Activated T-cell treated with anti-CD3 and anti-CD28 coated beads for 1 hour (primary cell): ENCODE measurements at regions not wholly inside any gene's neighbourhood (a gene's known extent, or its start where the extent isn't known, plus 50 kb on each side); places are given as distances from the start of the nearest gene placed in this dataset.
"Not testable (repeated sequence)": the region's sequence is repeated elsewhere in the genome, so short reads cannot be mapped to it uniquely, and the experiment has no call there.

Source experiments
- DNase-seq: peaks from one replicate; pipeline ENCODE4 v3.0.0-alpha.2; 2020; ENCODE audit warnings: low read depth

DNA sequence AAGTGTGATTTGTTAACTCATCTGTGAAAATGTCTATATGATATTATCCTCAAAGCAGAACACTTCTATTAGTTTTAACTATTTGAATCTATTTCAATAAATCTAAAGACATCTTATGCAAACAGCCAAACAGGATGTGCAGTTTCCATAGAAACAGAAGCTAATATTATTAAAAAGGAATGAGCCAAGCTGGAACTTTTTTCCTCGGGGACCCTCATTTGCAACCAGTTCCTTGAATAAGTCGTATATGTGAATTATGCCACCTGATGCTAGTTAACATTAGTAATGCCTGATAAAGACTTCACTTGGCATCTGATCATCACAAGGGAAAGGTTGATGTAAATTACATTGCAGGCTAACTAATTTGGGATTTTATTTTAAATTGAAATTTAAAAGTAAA, 216.9 kb upstream of the SMLR1 start:
- DNase-seq, result no peak

- no peak for DNase-seq
Observed at GRCh38 chr6:130611366-130611765, 215.8 kb upstream of the SMLR1 start.

GRCh38 chr6:130613176-130613575, 214.0 kb upstream of the SMLR1 start:
- DNase-seq, result no peak

- DNase-seq, result no peak
Observed at GRCh38 chr6:130615816-130616215, 211.4 kb upstream of the SMLR1 start.

GRCh38 chr6:130617658-130618057, 209.5 kb upstream of the SMLR1 start:
- DNase-seq, result no peak

DNA sequence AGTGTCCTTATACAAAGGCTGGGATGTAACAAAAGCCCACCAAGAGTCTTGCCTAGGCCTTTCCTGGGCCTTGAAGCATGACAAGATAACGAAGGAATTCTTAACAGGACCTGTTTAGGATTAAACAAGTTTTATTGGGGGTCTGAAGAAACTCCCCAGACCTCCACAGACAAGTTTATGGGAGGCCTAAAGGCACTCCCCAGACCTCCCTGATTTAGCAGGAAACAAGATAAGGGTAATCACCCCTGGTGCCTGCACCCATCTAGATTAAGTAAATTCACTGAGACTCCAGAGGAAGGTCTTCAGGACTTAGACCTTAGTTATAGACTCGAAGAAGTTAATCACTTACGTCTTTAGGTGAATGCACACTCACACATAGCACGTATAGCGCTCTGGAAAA, 208.4 kb upstream of the SMLR1 start:
- DNase-seq, result not testable (repeated sequence)

DNA sequence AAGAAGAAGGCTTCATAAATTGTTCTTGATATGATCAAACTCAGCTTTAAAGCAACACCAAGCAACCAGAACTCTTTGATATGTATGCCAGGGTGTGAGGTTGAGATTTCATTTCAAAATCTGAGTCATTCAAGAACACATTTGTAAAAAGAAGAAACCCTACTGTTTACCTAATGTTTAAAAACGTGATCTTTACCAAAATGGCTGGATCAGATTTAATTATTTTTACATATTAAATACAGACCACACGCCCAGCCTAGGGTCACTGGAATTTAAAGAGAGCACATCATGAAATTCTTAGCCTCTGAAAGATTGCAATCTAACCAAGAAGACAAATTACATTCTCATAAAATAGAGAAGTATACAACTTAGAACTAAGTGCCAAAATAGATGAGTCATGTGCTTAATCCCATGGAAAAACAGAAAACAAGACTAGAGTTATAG, 206.8 kb upstream of the SMLR1 start:
- no peak for DNase-seq

- no peak for DNase-seq
Observed at GRCh38 chr6:130622142-130622541, 205.1 kb upstream of the SMLR1 start.

DNA sequence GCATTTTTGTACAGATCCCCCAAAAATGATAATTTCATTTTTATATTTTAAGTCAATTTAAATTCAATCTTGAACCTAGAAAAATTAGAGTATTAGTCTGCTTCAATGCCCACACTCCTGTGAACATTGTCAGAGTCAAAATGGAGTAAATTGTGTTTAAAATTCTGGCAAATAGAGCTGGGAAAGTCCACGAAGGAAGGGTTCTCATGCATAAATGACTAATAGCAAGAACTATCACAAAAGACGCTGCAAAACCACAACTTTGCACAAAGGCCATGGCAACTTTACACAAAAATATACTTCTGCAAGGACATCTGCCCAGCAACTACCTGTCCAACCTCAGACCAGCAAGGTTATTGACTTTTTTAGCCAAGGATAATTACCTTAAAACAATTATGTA, 203.2 kb upstream of the SMLR1 start:
- DNase-seq, result no peak

DNA sequence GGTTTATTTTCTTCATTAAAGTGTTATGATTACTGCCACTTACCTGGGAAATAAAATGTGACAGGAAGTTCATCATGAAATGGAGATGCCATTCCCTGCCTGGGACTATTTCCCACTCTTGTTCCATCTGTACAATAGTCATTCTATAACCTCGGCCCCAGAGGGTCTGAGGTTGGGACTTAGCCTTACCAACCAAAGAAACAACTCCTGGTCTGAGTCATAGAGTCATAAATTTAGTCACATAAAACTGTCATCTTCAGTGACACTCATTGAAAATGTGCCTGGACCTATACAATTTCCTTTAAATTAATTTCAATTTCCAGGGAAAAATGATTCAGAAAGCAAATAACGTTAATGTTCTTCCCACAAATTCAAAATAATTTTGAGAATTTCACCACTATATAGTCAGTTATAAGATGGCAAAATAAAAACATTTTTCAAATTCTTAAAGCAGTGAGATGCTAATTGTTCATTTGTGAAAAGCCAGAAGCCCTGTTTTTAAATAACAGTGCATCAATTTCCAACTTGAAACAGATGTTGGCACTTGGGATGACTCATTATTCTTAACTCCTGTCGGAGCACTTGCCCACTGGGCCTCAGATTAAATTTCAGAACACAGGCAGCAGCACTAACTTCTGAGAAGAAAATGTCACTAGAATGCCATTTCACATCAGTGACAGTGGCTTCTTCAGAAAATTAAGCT, 201.2 kb upstream of the SMLR1 start:
- DNase-seq, result no peak

DNA sequence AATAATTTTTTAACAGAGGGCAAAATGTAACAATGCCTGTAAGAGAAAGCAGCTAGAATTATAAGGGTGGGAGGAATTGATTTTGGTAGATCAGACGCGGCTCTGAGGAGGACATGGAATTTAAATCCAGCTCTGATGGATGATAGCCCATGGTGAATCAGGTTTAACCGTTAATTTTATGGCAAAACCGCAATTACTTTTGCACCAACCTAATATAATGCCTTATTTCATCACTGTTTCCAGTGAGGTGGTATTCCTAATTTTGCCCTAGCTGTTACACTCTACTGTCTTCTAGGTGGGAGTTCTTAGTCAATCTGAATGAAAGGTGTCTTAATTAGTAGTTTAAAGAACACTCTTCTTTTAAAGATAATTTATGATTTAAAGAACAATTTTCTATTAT, 198.3 kb upstream of the SMLR1 start:
- DNase-seq, result no peak

DNA sequence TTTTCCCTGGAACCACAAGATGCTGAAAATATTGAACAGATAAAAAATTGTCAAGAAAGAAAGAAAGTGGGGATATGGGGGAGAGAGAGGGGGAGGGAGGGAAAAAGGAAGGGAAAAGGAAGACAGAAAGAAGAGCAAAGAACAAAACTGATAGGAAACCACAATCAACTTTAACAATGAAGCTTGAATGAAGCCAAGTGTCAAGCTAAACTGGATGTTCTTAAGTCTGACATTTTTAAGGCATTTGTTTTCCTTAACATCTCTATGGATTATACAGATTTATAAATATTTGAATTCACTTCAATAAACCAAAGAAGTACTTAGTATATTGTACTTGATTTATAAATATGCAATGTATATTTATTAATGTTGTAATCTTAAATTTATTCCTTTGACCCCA, 197.6 kb upstream of the SMLR1 start:
- no peak for DNase-seq

DNA sequence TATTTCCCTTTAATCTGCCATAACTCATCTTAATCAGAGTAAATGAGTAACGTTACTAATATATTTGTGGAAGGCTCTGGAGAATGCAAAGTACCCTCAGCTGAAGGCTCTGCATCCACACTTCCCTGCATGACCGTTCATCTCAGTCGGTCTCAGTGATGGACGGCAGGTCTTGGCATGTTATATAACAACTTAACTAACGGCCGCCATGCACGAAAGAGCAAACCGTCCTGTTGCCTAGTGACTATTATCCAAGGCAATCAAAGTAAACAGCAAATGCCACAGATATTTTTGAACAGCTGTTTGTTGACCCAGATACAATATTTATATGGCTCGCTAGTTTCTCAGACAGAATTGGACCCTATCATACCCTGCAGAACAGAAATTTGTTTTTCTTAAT, 194.9 kb upstream of the SMLR1 start:
- DNase-seq, result no peak

DNA sequence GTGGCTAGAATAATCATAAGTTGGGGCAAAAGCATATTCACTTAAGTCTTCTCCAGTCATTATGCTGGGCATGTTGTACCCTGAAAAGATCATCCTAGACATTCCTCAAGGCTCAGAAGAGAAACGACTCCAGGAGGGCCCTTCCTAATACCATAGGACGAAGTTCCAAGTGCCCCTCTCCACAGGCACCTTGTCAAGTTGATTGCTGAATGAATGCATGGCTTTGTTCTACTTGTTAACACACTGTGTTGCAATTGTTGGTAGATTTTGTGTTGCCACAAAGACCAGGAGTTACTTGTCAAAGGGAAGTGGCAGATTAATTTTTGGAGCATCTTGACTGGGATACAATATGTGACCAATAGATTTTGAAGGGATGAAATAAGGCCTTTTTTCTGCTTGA, 194.3 kb upstream of the SMLR1 start:
- no peak for DNase-seq

DNA sequence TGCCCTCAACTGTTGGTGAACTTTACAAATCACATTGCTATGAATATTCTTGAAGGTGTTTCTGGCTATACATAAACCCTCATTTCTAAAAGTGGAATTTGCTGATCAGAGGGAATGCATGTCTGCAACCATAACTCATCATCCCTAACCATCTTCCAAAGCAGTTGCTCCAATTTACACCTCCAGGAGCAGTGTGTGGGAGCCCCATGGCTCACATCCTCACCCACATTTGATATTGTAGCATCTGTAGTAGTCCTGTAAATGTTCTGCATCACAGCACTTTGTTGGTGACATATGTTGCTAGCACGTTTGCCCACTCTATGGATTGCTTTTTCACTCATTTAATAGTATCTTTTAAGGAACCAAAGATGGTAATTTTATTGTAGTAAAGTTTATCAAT, 183.8 kb upstream of the SMLR1 start:
- DNase-seq, result no peak

GRCh38 chr6:130644175-130644574, 183.0 kb upstream of the SMLR1 start:
- no peak for DNase-seq

- DNase-seq, result not testable (repeated sequence)
Observed at GRCh38 chr6:130644769-130645168, 182.4 kb upstream of the SMLR1 start.

DNA sequence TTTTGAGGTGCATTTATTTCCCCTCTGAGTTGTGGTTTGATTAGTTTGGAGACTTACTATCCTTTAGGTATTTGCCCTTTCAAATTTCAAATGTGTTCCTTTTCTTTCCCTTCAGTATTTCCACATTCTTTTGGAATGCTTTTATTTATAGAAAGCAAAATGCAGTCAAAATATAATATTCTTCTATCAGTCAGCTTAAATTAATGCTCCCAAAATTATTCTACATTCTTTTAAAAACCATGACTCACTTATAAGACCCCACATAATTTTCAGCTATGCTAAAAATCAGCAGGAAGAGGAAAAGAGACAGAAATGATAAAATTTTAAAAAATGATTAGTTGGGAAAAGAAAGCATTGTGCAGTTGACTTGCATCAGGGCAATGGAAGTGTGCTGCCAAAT, 180.0 kb upstream of the SMLR1 start:
- no peak for DNase-seq

GRCh38 chr6:130655586-130655985, 171.6 kb upstream of the SMLR1 start:
- no peak for DNase-seq

- DNase-seq, result no peak
Observed at GRCh38 chr6:130661077-130661476, 166.1 kb upstream of the SMLR1 start.

DNA sequence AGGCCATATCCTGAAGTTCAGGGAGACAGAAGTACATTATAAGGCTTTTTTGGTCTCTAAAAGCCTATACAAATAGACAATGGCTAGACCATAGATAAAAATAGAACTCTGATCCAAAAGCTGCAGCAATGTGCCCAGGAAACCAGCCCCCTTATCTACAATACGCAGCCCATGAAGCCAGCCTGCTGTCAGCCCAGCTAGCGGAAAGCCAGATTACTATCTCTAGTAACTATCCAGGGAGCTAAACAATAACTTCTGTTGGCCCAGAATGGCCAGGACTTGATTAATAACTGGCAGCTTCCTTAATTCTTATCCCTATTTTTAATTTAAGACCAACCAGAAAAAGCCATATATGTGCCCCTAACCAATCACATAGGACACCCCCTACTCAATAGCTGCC, 160.4 kb upstream of the SMLR1 start:
- DNase-seq, result no peak

- DNase-seq, result no peak
Observed at GRCh38 chr6:130670142-130670541, 157.1 kb upstream of the SMLR1 start.

- DNase-seq, result no peak
Observed at GRCh38 chr6:130671119-130671518, 156.1 kb upstream of the SMLR1 start.

GRCh38 chr6:130671577-130671976, 155.6 kb upstream of the SMLR1 start:
- DNase-seq, result no peak

GRCh38 chr6:130672153-130672552, 155.1 kb upstream of the SMLR1 start:
- DNase-seq, result no peak
